Loucy (cell line): ENCODE measurements at regions not wholly inside any gene's neighbourhood (a gene's known extent, or its start where the extent isn't known, plus 50 kb on each side); places are given as distances from the start of the nearest gene placed in this dataset.

Experiments
- H2AFZ ChIP-seq: fragments of 200-600 bp; sonication (generic); 2 replicates; pipeline ENCODE4 v1.6.0; 2016; ENCODE audit warnings: antibody characterized with exemption, mild to moderate bottlenecking, low read length, moderate library complexity
- H3F3A ChIP-seq: fragments of 200-600 bp; 2 replicates; pipeline ENCODE4 v1.6.0; 2016; ENCODE audit warnings: antibody characterized with exemption, low read depth, mild to moderate bottlenecking
- H3K27me3 ChIP-seq: fragments of 200-600 bp; sonication (generic); 2 replicates; pipeline ENCODE4 v1.6.1; 2014; ENCODE audit warnings: low read length, mild to moderate bottlenecking; ENCODE audit not compliant: insufficient read depth, poor library complexity, severe bottlenecking
- H3K36me3 ChIP-seq: fragments of 200-600 bp; sonication (generic); 2 replicates; pipeline ENCODE4 v1.6.1; 2016; ENCODE audit warnings: low read length; ENCODE audit not compliant: insufficient read depth
- H3K4me1 ChIP-seq: fragments of 200-600 bp; sonication (generic); 2 replicates; pipeline ENCODE4 v1.5.1; 2014; ENCODE audit warnings: low read length, mild to moderate bottlenecking; ENCODE audit not compliant: insufficient read depth, poor library complexity, severe bottlenecking
- H3K4me2 ChIP-seq: fragments of 200-600 bp; sonication (generic); 2 replicates; pipeline ENCODE4 v1.6.0; 2014; ENCODE audit warnings: antibody characterized with exemption, low read length, low read depth, mild to moderate bottlenecking; ENCODE audit not compliant: poor library complexity, severe bottlenecking
- H3K4me3 ChIP-seq: fragments of 200-600 bp; sonication (generic); 2 replicates; pipeline ENCODE4 v1.5.1; 2014; ENCODE audit warnings: low read length, mild to moderate bottlenecking, mixed read lengths; ENCODE audit not compliant: poor library complexity, severe bottlenecking
- H3K79me2 ChIP-seq: fragments of 200-600 bp; sonication (generic); 2 replicates; pipeline ENCODE4 v1.6.1; 2014; ENCODE audit warnings: low read length; ENCODE audit not compliant: insufficient read depth
- H3K9ac ChIP-seq: fragments of 200-600 bp; sonication (generic); 2 replicates; pipeline ENCODE4 v1.6.0; 2014; ENCODE audit warnings: mild to moderate bottlenecking, low read depth, low read length, moderate library complexity; ENCODE audit not compliant: poor library complexity, severe bottlenecking
- H3K9me2 ChIP-seq: fragments of 200-600 bp; sonication (generic); replicated peaks from 2 replicates; pipeline ENCODE4 v1.6.1; 2016; ENCODE audit warnings: low read depth, low read length, mixed read lengths
- H3K9me3 ChIP-seq: fragments of 200-600 bp; sonication (generic); 2 replicates; pipeline ENCODE4 v1.6.1; 2014; ENCODE audit warnings: mild to moderate bottlenecking, antibody characterized with exemption, low read length, low read depth; ENCODE audit not compliant: insufficient read depth
- H4K20me1 ChIP-seq: fragments of 200-600 bp; sonication (generic); 2 replicates; pipeline ENCODE4 v1.6.0; 2014; ENCODE audit warnings: antibody characterized with exemption, low read length, mild to moderate bottlenecking; ENCODE audit not compliant: insufficient read depth, poor library complexity, severe bottlenecking
- CTCF ChIP-seq: fragments of 200-600 bp; sonication (generic); conservative IDR thresholded peaks from 2 replicates; pipeline ENCODE4 v1.5.1; 2014; ENCODE audit warnings: mild to moderate bottlenecking, antibody characterized with exemption, low read length
- EZH2phosphoT487 ChIP-seq: fragments of 200-600 bp; IDR thresholded peaks from 2 replicates; pipeline ENCODE4 v1.6.1; 2018; ENCODE audit warnings: antibody characterized with exemption, mild to moderate bottlenecking, moderate library complexity, borderline replicate concordance

- Histone ChIP-seq H3K9me3 (no peaks in the 10 kb centered on the region), H3K4me1 (peaks cover 6% of the 10 kb centered on the region), H3K4me2 (no peak overlapping the region), H3K9me2 (no peaks in the 10 kb centered on the region), H4K20me1 (no peaks in the 10 kb centered on the region), H3K9ac (no peak overlapping the region), H3F3A (no peaks in the 10 kb centered on the region), H3K4me3 (no peak overlapping the region), H2AFZ (peak overlapping the region; percentile 60), H3K36me3 (no peaks in the 10 kb centered on the region), H3K27me3 (no peaks in the 10 kb centered on the region), H3K79me2 (no peaks in the 10 kb centered on the region)
- TF ChIP-seq EZH2phosphoT487, result no peak
- TF ChIP-seq CTCF, result no peak
Observed at GRCh38 chrX:79089896-79090584, 54.4 kb upstream of the GPR174 start.

GRCh38 chrX:79094075-79094832, 50.2 kb upstream of the GPR174 start:
- no peak overlapping the region for H3K4me2 ChIP-seq
- H3K36me3 ChIP-seq, result no peaks in the 10 kb centered on the region
- peaks cover 30% of the 10 kb centered on the region for H3K4me1 ChIP-seq
- no peak overlapping the region for H3K9ac ChIP-seq
- no peaks in the 10 kb centered on the region for H3F3A ChIP-seq
- no peaks in the 10 kb centered on the region for H3K79me2 ChIP-seq
- no peak overlapping the region for H3K4me3 ChIP-seq
- no peaks in the 10 kb centered on the region for H4K20me1 ChIP-seq
- TF ChIP-seq CTCF (no peak), EZH2phosphoT487 (no peak)
- H3K27me3 ChIP-seq, result no peaks in the 10 kb centered on the region
- H3K9me2 ChIP-seq, result no peaks in the 10 kb centered on the region
- no peak overlapping the region for H2AFZ ChIP-seq
- H3K9me3 ChIP-seq, result no peaks in the 10 kb centered on the region
